ENCODE measurements at regions not wholly inside any gene's neighbourhood (a gene's known extent, or its start where the extent isn't known, plus 50 kb on each side); places are given as distances from the start of the nearest gene placed in this dataset.

DNA sequence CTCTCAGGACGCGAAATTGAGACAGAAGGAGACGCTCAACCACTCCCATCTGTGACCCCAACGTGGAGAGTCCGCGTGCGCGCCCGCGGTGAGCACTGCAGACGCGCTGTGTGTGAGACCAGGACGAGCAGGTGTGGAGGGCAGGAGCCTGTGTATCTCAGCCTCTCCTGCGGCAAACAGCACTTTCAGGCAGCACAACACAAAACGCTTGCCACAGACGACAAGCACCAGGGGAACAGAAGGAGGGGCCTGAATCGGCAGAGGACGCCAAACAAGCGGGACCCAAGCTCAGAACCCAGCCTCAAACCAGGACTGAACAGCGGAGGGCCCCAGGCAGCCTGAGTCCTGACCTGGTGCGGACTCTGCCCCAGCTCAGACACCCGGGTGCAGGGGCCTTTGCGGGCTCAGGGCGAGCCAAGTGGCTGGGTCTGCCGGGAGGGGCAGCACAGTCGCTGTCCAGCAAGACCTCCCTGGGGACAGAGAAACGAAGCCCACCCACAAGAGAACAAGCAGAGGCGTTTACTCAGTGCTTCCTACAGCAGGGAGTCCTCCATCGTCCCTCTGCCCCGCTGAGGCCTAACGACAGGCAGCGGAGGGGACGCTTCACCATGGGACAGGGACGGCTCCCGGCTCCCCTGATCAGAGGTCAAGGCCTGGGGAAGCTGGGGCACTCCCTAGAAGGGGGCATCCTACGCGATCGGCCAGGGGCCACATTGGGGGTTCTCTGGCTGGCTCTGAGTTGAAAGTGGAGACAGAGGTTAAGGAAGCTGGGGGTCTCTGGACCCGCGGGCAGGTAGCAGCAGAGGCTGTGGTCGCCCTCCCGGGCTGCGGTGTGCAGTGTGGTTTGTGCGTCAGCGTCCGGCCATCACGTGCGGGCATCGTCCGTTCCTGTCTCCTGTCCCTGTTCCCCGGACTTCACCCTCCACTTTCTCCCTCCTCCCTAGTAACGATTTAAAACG, 560.8 kb downstream of the BRD1 start:
- no peak for DNase-seq

DNA sequence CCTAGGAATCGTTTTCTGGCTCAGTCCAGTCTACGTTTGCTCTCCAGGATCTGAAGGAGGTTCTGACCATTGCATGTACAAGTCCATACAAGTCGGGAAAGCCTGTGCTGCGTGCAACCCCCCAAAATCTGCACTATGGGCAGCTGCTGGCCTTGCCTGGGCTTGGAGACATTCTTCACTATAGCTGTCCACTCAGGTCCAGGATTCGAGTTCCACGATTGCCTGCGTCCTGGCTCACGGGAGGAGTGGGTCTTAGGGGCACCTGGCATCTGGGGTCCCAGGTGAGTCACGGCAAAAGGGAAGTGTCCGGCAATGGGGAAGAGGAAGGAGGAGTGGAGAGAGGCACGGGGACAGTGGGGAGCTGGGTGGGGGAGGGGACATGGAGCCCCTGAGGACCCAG, 563.0 kb downstream of the BRD1 start:
- DNase-seq = no peak

GRCh38 chr22:49263101-49263500, 564.6 kb downstream of the BRD1 start:
- no peak for DNase-seq

- DNase-seq = no peak
Observed at GRCh38 chr22:49262167-49262566, 565.5 kb downstream of the BRD1 start.

DNA sequence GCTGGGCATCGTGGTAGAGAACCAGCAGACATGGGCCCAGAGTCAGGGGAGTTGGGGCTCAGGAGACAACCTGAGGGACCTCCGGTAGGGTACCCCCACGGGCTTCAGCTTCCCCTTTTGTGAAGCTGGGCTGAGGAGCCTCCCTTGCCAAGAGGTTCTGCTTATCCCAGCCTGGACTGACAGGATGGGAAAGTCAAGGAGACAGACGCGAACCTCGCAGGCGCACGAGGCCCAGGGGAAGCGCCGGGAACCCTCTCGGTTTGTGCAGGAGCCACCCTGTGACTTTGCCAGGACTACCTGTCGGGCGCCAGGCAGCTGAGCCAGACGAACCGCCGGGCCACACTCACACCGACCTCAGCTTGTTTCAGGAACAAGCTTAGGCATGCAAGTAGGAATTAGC, 566.1 kb downstream of the BRD1 start:
- no peak for DNase-seq

- no peak for DNase-seq
Observed at GRCh38 chr22:49260681-49261580, 566.7 kb downstream of the BRD1 start.

DNA sequence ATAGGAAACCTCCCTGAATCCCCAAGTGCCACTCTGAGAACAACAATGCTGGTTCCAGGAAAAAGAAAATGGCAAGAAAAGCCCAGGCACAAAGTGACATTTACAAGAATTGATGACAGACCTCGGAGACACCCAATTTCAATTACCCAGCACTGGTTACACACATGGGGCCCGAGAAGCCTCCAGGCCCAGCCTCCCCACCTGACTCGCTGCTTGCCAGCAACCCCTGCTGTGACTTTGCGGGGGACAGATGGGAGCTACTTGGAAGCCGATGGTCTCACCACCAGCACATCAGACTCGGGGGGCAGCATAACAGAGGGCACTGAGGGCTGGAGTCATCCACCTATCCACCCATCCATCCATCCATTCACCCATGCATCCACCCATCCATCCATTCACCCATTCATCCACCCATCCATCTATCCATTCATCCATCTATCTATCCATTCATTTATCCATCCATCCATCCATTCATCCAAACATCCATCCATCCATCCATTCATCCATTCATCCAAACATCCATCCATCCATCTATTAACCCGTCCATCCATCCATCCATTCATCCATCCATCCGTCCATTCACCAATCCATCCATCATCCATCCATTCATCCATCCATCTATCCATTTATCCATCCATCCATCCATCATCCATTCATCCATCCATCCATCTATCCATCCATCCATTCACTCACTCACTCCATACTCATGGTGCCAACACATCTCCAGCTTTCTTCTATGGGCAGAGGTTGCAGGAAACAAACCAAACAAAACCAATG, 567.6 kb downstream of the BRD1 start:
- DNase-seq = no peak

GRCh38 chr22:49258107-49259010, 569.3 kb downstream of the BRD1 start:
- no peak for DNase-seq

- no peak for DNase-seq
Observed at GRCh38 chr22:49257551-49257961, 570.1 kb downstream of the BRD1 start.

GRCh38 chr22:49255741-49256318, 571.8 kb downstream of the BRD1 start:
- no peak for DNase-seq

DNA sequence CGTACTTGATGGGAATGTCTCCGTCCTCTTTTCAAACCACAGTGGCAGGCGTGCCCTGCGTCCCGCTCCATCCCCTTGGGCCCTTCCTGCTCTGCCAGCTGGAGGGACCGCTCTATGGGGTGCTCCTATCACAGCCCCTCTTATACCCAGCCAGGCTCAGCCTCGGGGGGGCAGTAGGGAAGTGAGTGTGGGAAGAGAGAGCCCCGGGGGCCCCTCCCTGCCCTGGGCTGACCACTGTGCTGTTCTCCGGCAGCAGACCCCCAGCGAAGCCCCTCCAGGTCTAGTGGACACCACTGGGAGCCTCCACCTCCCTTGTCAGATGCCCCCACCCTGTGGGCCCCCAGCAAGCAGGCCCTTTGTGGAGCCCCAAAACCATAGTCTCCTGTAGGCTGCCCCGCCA, 572.5 kb downstream of the BRD1 start:
- DNase-seq = no peak

GRCh38 chr22:49253656-49254055, 574.0 kb downstream of the BRD1 start:
- DNase-seq = no peak

GRCh38 chr22:49251371-49251770, 576.3 kb downstream of the BRD1 start:
- no peak for DNase-seq

GRCh38 chr22:49247194-49247924, 580.3 kb downstream of the BRD1 start:
- no peak for DNase-seq

GRCh38 chr22:49244466-49245420, 582.9 kb downstream of the BRD1 start:
- no peak for DNase-seq

- no peak for DNase-seq
Observed at GRCh38 chr22:49243965-49244364, 583.7 kb downstream of the BRD1 start.

DNA sequence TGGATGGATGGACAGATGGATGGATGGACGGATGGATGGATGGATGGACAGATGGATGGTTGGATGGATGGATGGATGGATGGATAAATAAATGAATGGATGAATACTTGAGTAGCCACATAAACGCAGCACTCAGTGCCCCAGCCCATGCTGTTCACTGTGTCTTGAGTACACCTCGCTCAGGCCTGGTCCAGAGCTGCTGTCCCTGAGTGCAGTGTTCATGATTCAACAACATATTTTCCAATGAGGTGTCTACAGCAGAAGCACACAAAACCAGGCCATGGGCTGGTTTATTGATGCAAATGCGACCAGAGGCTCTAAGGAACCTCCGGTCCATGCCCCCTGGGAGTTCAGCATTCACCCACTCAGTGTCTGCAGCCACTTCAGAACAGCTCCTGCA, 584.3 kb downstream of the BRD1 start:
- DNase-seq = no peak

- DNase-seq = no peak
Observed at GRCh38 chr22:49242480-49242879, 585.2 kb downstream of the BRD1 start.

GRCh38 chr22:49241174-49241851, 586.4 kb downstream of the BRD1 start:
- DNase-seq = no peak

Measured in activated CD4-positive, alpha-beta T cell treated with anti-CD3 and anti-CD28 coated beads for 1 hour (primary cell).